ENCODE measurements at regions not wholly inside any gene's neighbourhood (a gene's known extent, or its start where the extent isn't known, plus 50 kb on each side); places are given as distances from the start of the nearest gene placed in this dataset.
A peak's percentile ranks its signal among the peaks of the same experiment; 100 is the strongest.

DNA sequence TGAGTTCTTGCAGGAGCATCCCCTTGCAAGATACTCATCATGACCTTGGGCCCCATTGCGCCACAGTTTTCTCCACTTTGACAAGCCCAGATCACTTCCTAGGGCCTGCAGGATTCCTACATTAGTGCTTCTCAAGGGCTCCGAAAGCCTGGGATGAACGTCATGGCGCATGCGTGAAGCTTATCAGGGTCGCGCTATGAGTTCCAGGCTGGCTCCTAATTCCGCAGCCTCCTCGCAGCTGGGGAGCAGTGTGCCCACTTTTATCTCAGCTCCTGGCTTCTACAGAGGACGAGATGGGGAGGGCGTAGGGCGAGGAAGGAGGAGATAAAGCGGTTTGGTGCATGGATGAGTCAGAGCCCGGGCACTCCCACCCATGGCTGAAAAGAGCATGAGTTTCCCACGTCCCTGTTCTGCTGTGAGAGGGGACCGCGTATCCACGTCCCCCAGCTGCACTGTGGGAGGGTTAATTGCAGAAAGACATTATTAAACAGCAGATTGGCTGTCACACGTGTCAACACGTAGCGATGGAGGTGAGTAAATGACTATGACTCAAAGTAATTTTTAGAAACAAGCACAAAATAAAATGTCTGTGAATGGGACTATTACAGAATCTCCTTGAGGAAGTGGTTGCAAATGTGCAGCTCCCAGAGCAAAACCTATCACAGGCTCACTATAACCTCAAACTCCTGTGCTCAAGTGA, 72.9 kb upstream of the DSP start:
- Histone ChIP-seq H2AFZ (peak overlapping the region; percentile 34), H3K9me2 (replicated peaks; ENCODE audit: insufficient read depth) (no peaks in the 10 kb centered on the region), H4K20me1 (ENCODE audit: insufficient read depth, poor library complexity, severe bottlenecking) (no peaks in the 10 kb centered on the region), H3K27ac (peak overlapping the region; percentile 77), H3K79me2 (no peaks in the 10 kb centered on the region), H3K4me1 (ENCODE audit: insufficient read depth) (peaks cover 28% of the 10 kb centered on the region), H3K9me3 (ENCODE audit: low read depth) (no peaks in the 10 kb centered on the region), H3K36me3 (replicated peaks; ENCODE audit: insufficient read depth, low read depth) (no peaks in the 10 kb centered on the region), H3K4me2 (peak overlapping the region; percentile 67), H3K4me3 (no peak overlapping the region), H3K27me3 (no peaks in the 10 kb centered on the region)
- DNase-seq (ENCODE audit: low spot score), result peak; percentile 63
- TF ChIP-seq EZH2phosphoT487 (IDR thresholded peaks at IDR 0.05; ENCODE audit: low read depth, severe bottlenecking, unreplicated experiment) (no peak), CTCF (IDR thresholded peaks at IDR 0.05; ENCODE audit: poor library complexity) (no peak), EZH2 (IDR thresholded peaks at IDR 0.05; ENCODE audit: borderline replicate concordance) (no peak)
- WGBS (ENCODE audit: low lambda C conversion rate, missing lambda C conversion rate), result 41% methylated on average over 21 of the region's 21 CpGs

DNA sequence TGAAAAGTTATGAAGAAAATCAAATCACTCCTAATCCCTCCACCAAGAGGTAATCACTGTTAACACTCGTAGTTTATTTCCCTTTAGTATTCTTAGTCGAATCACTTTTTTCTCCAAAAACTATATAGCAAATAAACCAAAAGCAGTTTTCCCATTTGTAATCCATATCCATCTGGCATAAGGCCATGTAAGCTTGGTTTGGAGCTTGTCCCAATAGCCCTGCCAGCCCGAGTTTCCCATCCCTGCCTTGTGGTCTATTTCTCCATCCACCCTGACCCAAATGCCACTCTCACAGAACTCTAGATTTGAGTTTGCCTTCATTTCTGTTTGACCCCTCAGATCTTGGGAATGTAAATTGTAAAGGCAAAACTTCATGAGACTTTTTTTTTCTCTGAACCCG, 71.8 kb upstream of the DSP start:
- WGBS (ENCODE audit: low lambda C conversion rate, missing lambda C conversion rate), result 88% methylated on average over 4 of the region's 4 CpGs
- Histone ChIP-seq H3K79me2 (no peaks in the 10 kb centered on the region), H3K9me2 (replicated peaks; ENCODE audit: insufficient read depth) (no peaks in the 10 kb centered on the region), H3K4me3 (no peak overlapping the region), H3K27me3 (no peaks in the 10 kb centered on the region), H3K9me3 (ENCODE audit: low read depth) (no peaks in the 10 kb centered on the region), H3K4me1 (ENCODE audit: insufficient read depth) (peaks cover 21% of the 10 kb centered on the region), H3K27ac (no peak overlapping the region), H4K20me1 (ENCODE audit: insufficient read depth, poor library complexity, severe bottlenecking) (no peaks in the 10 kb centered on the region), H3K36me3 (replicated peaks; ENCODE audit: insufficient read depth, low read depth) (no peaks in the 10 kb centered on the region), H3K4me2 (no peak overlapping the region), H2AFZ (no peak overlapping the region)
- DNase-seq (ENCODE audit: low spot score), result no peak
- TF ChIP-seq EZH2 (IDR thresholded peaks at IDR 0.05; ENCODE audit: borderline replicate concordance) (no peak), EZH2phosphoT487 (IDR thresholded peaks at IDR 0.05; ENCODE audit: low read depth, severe bottlenecking, unreplicated experiment) (no peak), CTCF (IDR thresholded peaks at IDR 0.05; ENCODE audit: poor library complexity) (no peak)

- Histone ChIP-seq H3K79me2 (no peaks in the 10 kb centered on the region), H3K9me3 (ENCODE audit: low read depth) (no peaks in the 10 kb centered on the region), H2AFZ (no peak overlapping the region), H3K27me3 (no peaks in the 10 kb centered on the region), H3K27ac (no peak overlapping the region), H3K9me2 (replicated peaks; ENCODE audit: insufficient read depth) (no peaks in the 10 kb centered on the region), H4K20me1 (ENCODE audit: insufficient read depth, poor library complexity, severe bottlenecking) (no peaks in the 10 kb centered on the region), H3K4me3 (no peak overlapping the region), H3K4me1 (ENCODE audit: insufficient read depth) (peaks cover 21% of the 10 kb centered on the region), H3K36me3 (replicated peaks; ENCODE audit: insufficient read depth, low read depth) (no peaks in the 10 kb centered on the region), H3K4me2 (no peak overlapping the region)
- DNase-seq (ENCODE audit: low spot score), result no peak
- WGBS (ENCODE audit: low lambda C conversion rate, missing lambda C conversion rate), result 96% methylated on average over 2 of the region's 2 CpGs
- TF ChIP-seq EZH2 (IDR thresholded peaks at IDR 0.05; ENCODE audit: borderline replicate concordance) (no peak), EZH2phosphoT487 (IDR thresholded peaks at IDR 0.05; ENCODE audit: low read depth, severe bottlenecking, unreplicated experiment) (no peak), CTCF (IDR thresholded peaks at IDR 0.05; ENCODE audit: poor library complexity) (no peak)
These were observed 70.3 kb upstream of the DSP start for GRCh38 chr6:7471171-7471570.

Measured in hepatocyte (in vitro differentiated cells).